Pulmonary artery endothelial cell (primary cell): ENCODE measurements at regions not wholly inside any gene's neighbourhood (a gene's known extent, or its start where the extent isn't known, plus 50 kb on each side); places are given as distances from the start of the nearest gene placed in this dataset.

ENCODE experiments used
- DNase-seq: peaks from one replicate; pipeline ENCODE4 v3.0.0-alpha.2; 2011; ENCODE audit warnings: low read depth, low spot score

DNA sequence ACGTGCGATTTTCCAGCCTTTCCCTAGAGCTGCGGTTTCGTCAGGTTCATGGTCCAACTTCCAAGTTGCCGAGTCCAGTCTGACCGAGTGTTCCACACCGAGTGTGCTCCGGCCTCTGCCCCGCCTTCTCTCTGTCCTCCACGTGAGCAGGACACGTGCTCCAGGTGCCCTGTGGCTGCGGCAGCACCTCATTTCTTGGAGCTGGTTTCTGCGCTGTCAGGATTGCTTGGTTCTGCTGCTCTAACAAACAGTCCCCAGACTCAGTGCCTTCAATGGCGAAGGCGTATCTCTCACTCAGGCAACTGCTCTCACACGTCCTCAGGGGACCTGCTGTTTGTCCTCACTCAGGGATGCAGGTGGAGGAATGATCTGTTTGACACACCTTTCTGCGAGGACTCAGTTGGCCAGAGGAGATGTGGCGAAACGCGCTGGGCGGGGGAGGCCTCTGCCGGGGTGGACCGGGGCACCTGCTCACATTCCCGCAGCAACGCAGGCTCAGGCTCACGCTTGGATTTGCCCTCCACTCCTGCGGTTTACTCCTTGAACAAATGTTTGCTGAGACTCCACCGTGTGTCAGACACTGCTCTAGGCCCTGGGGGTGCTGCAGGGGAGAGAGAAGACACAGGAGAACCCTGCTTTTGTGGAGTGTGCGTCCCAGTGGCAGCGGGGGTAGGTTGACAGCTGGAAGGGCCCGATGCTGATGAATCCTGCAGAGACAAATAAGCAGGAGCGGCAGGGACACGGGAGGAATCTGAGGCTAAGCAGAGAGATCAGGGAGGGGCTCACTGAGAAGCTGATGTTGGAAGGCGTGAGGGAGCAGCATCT, 63.4 kb upstream of the FBRSL1 start:
- no peak for DNase-seq

DNA sequence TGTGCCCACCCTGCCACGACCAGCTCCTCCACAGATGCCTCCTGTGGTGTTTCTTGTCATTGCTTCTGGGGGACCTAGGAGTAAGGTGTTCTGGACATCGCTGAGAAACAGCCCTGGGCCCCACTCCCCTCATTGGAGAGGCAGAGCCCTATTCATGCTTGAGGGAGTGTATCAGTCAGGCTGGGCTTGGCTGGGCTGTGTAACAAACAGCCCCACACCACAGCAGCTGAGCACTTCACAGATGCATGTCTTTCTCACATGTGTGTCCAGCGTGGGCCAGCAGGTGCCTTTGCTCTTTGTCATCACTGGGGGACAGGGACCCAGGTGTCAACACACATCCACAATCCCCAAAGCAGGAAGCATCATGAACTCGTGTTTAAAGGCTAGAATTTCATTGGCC, 65.1 kb upstream of the FBRSL1 start:
- no peak for DNase-seq

DNA sequence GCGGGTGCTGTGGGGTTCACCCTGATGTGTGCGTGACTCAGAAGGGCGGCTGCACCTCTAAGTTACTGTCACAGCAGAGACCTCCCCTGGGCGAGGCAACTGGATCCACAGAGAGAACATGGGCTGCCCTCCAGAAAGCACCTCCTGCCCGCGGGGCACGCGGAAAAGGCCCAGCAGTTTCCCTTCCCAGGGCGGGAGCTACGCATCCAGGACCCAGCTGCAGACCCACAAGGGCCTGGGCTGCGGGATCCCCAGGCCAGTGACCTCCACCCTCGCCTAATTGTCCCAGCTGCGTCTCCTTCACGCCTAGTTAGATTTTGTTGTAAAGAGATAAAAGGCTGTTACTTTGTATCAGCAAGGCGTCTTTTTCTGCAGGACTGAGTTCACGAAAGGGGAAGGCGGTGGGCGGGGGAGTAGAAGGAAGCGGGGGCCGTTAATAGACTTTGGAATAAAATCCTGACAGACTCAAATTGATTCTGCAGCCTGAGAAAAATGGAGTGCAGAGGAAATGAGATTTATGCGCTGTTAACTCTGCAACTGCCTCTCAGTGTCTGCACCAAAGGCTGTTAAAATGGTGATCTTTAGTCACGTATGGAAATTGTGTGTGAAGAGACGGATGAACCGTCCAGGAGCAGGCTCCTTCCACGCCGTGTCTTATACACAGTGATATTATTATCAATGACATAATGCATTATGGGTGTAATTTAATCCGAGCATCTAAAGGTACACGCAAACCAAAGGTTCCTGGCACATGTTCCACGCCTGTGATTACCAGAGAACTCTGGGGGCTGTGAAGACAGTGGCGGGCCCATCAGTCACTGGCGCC, 65.9 kb upstream of the FBRSL1 start:
- no peak for DNase-seq

DNA sequence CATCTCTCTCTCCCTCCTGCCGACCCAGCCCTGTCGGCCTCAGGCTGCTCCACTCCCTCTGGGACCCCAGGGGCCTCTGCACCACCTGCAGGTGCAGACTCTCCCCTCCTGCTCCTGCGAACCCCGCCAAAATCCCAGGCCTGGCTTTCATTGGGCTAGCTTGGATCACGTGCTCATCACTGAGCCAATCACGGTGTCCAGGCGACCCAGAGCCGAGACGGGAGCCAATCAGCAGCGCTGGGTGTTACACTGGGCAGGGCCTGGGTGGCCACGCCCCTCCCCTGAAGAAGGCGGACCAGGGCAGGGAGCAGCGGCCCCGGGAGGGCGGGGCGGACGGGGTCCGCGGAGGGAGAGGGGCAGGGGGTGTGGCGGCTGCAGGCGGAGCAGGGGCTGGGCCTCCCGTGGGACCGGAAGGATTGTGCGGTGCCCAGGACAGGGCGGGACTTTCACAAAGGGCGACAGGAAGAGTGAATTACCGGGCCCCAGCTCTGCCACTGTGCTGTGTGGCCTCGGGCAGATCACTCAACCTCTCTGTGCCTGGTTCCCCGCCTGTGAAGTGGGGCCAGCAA, 66.6 kb upstream of the FBRSL1 start:
- DNase-seq, result no peak

DNA sequence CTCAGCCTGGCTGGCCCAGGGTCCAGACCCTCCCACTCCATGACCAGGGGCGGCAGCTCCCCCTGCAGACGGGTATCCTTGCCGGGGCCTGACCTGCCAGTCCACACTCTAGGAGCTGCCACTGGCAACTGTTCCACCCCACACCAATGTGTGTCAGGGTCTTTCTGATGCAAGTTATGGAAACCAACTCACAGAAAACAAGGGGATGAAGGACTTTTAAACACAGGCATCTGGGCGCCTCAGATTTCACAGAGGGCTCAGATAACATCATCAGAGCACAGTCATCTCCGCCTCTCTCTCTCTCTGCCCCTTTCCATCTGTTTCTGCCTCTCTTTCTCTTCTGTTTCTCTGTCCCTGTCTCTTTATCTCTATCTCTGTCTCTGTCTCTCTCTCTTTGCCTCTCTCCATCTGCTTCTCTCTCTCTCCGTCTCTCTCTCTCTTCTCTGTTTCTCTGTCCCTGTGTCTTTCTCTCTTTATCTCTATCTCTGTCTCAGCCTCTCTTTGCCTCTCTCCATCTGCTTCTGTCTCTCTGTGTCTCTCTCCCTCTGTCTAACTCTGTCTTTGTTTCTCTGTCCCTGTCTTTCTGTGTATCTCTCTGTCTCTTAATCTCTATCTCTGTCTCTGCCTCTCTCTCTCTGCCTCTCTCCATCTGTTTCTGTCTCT, 67.4 kb upstream of the FBRSL1 start:
- DNase-seq, result no peak

DNA sequence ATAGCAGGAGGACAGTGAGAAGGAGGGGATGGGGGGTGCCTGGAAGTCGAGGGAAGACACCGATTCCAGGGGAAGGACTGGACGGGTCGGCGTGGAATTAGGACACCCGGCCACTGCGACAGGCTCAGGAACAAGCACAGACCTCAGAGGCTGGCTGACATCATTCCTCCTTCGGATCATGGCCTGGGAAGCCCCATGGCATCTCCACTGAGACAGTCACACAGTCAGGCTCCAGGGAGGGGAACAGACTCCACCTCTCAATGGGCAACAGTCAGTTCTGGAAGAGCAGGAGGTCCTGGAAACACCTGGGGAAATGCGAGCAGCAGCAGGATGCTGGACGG, 67.9 kb upstream of the FBRSL1 start:
- DNase-seq, result no peak

DNA sequence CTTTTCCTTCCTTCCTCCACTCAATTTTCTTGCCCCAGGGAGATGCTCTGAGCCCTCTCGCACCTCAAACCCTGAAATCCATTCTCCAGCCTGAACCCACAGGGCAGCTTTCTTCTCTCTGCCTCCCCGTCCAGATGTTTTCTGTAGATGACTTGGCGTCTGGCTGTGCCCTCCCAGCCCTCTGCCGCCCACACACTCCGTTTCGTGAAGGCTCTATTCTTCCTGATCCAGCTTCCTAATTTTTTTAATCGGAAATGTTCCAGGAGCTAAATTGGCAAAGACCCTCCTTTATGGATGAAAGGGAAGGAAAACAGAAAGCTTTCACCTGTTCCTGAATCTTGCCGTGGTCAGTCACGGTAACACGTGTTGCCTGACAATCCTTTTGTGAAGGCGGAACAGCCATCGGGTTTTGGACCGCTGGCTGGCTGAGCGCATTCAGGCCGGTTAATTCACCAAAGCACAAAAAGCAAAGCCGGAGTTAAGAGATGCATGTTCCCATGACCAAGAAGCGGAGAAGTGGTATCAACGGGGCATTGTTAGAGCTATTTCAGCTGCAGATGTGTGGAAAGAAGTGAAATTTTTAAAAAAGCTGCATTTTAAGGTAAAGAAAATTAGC, 70.2 kb upstream of the FBRSL1 start:
- DNase-seq, result no peak

DNA sequence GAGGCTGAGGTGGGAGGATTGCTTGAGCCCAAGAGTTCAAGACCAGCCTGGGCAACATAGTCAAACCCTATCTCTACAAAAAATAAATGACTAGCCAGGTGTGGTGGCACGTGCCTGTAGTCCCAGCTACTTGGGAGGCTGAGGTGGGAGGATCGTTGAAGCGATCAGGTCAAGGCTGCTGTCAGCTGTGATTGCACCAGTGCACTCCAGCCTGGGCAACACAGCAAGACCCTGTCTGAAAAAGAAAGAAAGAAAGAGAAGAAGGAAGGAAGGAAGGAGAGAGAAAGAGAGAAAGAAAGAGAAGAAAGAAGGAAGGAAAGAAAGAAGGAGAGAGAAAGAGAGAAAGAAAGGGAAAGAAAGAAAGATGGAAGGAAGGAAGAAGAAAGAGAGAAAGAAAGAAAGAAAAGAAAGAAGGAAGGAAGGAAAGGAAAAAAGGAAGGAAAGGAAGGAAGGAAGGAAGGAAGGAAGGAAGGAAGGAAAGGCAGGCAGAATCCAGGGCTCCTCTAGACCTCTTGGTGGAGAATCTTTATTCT, 71.5 kb upstream of the FBRSL1 start:
- no peak for DNase-seq

DNA sequence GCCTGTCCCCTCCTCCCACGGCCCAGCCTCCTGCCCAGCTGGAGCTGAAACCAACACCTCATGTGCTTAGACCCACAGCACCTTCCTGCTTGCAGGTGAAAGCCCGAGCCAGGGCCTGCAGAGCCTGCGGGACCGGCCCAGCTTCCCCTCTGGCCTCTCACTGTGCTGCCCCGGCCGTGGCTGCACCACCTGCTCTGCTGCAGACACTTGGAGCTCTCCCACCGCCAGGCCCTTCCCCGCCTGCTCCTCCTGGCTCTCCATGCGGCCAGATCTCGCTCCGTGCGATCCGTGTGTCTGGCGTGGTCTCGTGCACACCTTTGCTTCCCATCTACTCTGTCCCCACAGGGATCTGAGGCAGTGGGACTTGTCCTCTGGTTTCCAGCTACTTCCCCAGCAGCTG, 72.2 kb upstream of the FBRSL1 start:
- no peak for DNase-seq

DNA sequence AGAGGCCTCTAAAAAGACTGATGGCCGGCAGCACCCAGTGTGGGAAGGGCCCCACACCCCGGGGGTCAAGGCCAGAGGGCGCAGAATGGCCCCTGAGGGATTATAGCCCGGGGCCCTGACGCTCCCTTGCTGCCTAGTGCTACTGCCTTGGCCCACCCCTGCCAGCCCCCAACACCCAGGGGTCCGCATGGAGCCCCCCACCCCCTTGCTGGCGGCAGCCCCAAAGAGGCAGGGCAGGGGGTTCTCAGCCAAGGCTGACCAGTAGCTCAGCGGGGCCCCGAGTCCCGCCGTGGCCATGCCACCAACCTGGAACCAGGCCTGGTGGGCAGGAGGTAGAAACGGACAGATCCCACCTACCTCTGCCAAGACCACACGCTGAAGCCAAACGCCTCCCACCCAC, 73.1 kb upstream of the FBRSL1 start:
- no peak for DNase-seq

DNA sequence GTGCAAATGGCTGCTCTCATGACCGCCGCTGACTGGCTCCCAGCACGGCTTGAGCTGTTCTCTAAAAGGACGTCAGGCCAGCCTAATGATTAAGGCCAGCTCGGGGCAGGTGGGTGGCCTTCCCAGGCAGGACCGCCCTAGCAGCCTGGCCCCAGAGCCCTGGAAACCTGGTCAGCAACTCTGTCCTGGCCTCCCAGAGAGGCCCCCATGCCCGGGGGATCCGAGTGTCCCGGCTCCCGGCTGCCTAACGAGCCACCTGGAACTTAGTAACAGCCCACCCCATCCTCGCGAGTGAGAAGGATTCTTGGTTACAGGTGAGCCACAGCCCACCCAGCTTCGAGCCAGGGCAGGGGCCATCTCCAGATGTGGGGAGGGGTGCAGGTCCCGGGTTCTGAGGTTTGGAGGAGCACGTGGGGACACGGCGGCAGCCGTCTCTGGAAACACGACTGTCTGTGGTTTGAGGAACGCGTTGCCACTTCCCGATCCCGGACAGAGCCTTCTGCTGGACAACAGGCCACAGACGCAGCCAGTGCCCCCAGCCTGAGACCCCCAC, 73.8 kb upstream of the FBRSL1 start:
- no peak for DNase-seq

DNA sequence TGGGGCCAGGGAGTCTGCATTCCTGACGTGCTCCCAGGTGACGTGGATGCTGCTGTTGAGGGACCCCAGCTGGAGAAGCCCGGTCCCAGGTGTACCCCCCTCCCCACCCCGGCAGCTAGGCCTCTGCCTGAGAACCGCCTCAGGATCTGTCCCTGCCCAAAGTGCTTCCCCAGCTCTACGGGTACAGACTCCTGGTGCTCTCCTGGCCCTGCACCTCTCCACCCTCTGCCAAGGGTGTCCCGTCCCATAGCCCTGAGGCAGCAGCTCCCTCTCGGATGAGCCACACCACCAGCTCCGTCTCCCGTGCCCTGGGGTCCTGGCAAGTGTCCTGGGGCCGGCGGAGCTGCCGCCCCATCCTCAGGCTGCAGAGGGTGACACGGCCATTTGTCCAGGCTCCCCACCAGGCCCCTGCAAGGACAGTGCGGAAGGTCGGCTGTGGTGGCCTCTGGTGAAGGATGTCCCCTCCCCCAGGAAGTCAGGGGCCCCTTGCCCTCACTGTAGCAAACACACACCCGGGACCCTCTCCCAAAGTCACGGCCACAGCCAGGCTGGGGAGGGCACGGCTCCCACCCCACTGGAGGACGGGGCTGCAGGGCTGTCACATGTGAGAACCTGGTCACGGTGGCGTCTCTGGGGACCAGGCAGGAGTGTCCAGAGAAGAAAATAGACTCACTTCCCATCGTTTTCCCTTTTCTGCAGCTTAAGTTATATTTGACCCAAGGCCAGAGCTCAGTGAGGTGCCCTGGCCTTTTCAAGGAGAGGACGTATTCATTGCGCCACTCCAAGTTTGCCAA, 74.4 kb upstream of the FBRSL1 start:
- no peak for DNase-seq

DNA sequence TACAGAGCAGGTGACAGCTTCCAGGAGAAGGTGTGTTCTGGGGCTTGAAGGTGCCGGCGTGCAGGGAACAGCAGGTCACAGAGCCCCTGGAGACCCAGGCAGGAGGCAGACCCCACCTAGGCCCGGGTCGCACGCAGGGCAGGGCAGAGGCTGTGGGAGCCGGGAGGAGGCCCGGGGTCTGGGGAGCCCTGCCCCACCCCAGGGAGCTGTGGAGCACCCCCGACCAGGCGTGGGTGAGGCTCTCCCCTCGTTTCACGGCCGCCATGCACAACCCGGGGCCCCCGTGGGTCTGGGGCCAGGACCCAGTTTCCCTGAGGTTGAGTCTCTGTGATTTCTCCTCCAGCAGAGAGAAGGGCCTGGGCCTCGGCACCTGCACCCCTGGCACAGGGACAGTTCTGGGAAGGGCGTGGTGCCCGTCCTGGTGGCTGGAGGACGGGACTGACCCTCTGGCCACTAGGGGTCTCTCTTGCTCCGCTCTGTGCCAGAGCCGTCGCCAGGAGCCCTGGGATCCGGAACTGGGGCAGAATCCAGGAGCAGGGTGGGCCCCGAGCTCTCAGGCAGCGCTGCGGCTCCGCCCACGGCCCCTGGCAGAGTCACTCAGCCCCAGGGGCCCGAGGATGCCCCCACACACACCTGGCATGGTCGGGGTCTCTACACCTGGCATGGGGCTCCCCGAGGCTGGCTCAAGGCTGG, 75.2 kb upstream of the FBRSL1 start:
- DNase-seq, result peak; percentile 17

DNA sequence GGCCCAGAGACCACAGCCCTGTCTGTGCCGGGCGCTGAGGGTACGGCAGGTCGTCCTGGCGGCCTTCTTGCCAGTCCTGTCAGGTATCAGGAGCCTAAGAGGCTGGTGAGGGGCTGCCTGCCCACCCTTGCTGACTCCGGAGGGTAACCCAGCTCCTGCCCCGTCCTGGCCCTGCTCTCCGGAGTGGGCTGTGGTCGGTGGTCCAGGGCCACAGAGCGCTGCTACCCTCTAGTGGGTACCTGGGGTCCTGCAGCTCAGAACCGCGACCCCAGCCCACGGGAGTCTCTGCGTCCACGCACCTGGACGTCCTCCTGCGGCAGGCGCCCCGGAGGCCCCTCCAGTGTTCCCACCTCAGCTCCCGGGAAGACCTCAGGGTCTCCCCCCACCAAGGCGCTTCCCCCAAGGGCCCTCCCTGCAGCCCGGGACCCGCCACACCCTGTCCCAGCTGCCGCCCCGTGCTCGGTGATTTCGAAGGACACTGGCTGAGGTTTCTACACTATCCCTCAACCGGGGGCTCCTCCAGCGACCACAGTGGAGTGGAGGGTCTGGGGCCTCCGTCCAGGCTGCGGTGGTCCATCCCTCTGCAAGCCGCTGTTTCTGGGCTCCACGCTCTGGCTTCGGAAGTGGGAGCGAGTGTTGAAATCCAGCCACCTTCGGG, 75.9 kb upstream of the FBRSL1 start:
- DNase-seq, result no peak

DNA sequence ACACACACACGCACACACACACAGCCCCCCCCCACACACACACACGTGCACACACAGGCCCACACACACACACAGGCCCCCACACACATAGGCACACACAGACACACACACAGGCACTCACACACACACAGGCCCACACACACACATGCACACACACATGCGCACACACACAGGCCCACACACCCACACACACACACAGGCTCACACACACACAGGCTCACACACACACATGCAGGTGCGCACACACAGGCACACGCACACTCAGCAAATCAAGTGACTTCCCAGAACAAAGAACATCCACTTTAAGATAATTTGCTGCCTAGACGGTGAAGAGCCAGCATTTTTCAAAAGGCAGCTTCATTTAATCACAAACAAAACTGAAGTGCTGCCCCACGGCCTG, 78.5 kb upstream of the FBRSL1 start:
- no peak for DNase-seq

DNA sequence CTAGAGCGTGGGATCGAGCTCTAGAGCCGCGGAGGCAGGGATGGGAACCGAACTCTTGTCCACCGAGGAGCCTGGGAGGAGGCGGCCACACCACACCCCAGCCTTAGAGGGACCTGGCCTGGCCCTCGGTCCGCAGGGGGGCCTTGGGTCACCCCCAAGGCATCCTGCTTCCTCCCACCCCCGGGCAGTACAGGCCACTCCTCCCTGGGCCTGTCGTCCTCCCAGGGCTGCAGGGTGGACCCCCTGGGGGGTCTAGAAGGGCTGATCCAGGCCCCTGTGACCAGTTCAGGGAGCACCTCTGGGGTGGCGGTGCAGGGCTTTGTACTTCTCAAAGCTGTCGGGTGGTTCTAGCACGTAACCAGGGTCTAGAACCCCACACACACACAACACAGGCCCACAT, 79.1 kb upstream of the FBRSL1 start:
- no peak for DNase-seq

DNA sequence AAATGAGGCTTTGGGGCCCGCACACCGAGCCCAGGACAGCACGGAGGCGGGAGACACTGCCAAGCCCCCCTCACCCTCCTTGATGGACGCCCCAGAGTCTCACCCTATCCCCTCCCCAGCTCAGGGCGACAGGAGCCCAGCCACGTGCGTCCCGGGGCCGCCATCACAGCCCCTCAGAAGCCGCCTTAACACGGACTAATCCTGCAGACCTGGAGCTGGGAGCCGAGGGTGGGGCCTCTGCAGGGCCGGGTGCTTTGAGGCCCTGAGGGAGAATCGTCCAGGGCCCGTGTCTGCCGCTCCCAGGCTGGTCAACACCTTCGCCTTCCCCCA, 79.7 kb upstream of the FBRSL1 start:
- no peak for DNase-seq

DNA sequence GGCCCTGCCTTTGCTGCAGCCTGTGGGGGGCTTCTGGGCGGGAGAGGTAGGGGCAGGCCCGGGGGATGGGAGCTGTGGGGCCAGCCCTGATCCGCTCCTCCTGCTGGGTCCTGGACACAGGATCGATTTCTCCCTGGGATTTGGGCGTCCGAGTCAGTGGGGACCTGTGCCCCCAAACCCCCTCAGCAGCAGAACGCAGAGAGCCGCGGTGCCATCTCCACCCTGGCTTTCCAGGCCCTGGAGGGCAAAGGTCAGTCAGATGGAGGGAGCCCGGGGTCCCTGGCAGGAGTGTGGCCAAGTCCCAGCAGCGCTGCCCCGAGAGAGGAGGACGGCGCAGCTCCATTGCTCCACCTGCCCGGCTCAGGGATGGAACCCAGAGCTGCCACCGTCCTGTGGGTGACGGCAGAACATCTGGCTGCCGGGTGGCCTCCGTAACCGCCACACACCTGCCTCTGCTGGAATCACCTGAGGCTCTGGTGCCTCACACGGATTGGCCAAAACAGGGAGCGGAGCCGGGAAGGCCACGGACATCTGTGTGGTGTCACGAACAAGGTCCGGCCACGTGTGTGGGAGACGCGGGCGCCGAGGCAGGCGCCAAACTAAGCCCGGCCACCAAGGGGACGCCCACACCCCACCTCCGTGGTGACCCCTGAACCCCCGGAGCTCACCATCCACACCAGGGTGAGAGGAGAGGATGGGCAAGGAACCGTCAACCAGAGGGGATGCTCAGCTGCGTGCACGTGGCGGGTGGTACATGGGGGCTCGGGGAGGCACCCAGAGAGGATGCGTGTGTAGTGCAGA, 80.3 kb upstream of the FBRSL1 start:
- no peak for DNase-seq
